Endodermal cell (in vitro differentiated cells): ENCODE measurements at regions not wholly inside any gene's neighbourhood (a gene's known extent, or its start where the extent isn't known, plus 50 kb on each side); places are given as distances from the start of the nearest gene placed in this dataset.

Experiments
- DNase-seq: peaks from one replicate; pipeline ENCODE4 v3.0.0-alpha.2; 2017
- H3K27ac ChIP-seq: 2 replicates; pipeline ENCODE4 v1.5.1; 2013; ENCODE audit warnings: mild to moderate bottlenecking, low read depth, low read length, moderate library complexity
- H3K27me3 ChIP-seq: 2 replicates; pipeline ENCODE4 v1.6.1; 2013; ENCODE audit warnings: mild to moderate bottlenecking, low read length, moderate library complexity; ENCODE audit not compliant: insufficient read depth, control insufficient read depth, poor library complexity, severe bottlenecking
- H3K36me3 ChIP-seq: 2 replicates; pipeline ENCODE4 v1.7.0; 2013; ENCODE audit warnings: mild to moderate bottlenecking, low read length, moderate library complexity; ENCODE audit not compliant: control insufficient read depth, insufficient read depth
- H3K4me1 ChIP-seq: one replicate; pipeline ENCODE4 v1.7.0; 2013; ENCODE audit warnings: low read length; ENCODE audit not compliant: control insufficient read depth, insufficient read depth
- H3K4me3 ChIP-seq: 2 replicates; pipeline ENCODE4 v1.5.1; 2013; ENCODE audit warnings: mild to moderate bottlenecking, low read length, moderate library complexity
- H3K9ac ChIP-seq: 2 replicates; pipeline ENCODE4 v1.6.1; 2013; ENCODE audit warnings: mild to moderate bottlenecking, low read length, moderate library complexity; ENCODE audit not compliant: poor library complexity, severe bottlenecking; ENCODE audit errors: extremely low read depth
- H3K9me3 ChIP-seq: 2 replicates; pipeline ENCODE4 v1.6.1; 2013; ENCODE audit warnings: mild to moderate bottlenecking, low read length, moderate library complexity; ENCODE audit not compliant: control insufficient read depth
- H3K27ac Mint-ChIP-seq: 2 replicates; pipeline ENCODE4 v1.8.0; 2020; ENCODE audit warnings: mixed read lengths
- H3K27me3 Mint-ChIP-seq: 2 replicates; pipeline ENCODE4 v1.8.0; 2021; ENCODE audit warnings: mild to moderate bottlenecking, mixed read lengths; ENCODE audit not compliant: insufficient read depth
- H3K36me3 Mint-ChIP-seq: 2 replicates; pipeline ENCODE4 v1.8.0; 2020; ENCODE audit warnings: low read depth, mixed read lengths
- H3K4me1 Mint-ChIP-seq: 2 replicates; pipeline ENCODE4 v1.8.0; 2020; ENCODE audit warnings: mixed read lengths
- H3K4me3 Mint-ChIP-seq: 2 replicates; pipeline ENCODE4 v1.8.0; 2020; ENCODE audit warnings: mild to moderate bottlenecking, moderate library complexity, mixed read lengths
- H3K9me3 Mint-ChIP-seq: 2 replicates; pipeline ENCODE4 v1.8.0; 2020; ENCODE audit warnings: mild to moderate bottlenecking, mixed read lengths
- WGBS, 2 experiments: methylation state at CpG; one replicate each; pipeline versions ENCODE4 v1.1.5 to v1.1.7; 2013; ENCODE audit warnings: missing lambda C conversion rate in 2 of 2, mixed read lengths in 1 of 2; ENCODE audit not compliant: insufficient coverage in 1 of 2, insufficient read length in 1 of 2; 5-methylcytosine and 5-hydroxymethylcytosine counted together
- TF ChIP-seq, protein P1 (sequence below): fragments of 200-600 bp; sonication (generic); conservative IDR thresholded peaks from 2 replicates; pipeline ENCODE4 v1.5.0; 2021; ENCODE audit warnings: antibody characterized with exemption, mild to moderate bottlenecking

- H3K36me3 ChIP-seq, result no peaks in the 10 kb centered on the region
- Mint-ChIP-seq H3K4me3 (no peak overlapping the region), H3K27ac (no peak overlapping the region), H3K9me3 (no peaks in the 10 kb centered on the region), H3K27me3 (peaks cover 4% of the 10 kb centered on the region), H3K36me3 (no peaks in the 10 kb centered on the region), H3K4me1 (no peaks in the 10 kb centered on the region)
- H3K9me3 ChIP-seq, result no peaks in the 10 kb centered on the region
- WGBS, 2 experiments, result 91 to 96% methylated on average over 3 to 5 of the region's 6 CpGs
- no peaks in the 10 kb centered on the region for H3K4me1 ChIP-seq
- no peaks in the 10 kb centered on the region for H3K27me3 ChIP-seq
- no peak for DNase-seq
- TF ChIP-seq, protein P1, sequence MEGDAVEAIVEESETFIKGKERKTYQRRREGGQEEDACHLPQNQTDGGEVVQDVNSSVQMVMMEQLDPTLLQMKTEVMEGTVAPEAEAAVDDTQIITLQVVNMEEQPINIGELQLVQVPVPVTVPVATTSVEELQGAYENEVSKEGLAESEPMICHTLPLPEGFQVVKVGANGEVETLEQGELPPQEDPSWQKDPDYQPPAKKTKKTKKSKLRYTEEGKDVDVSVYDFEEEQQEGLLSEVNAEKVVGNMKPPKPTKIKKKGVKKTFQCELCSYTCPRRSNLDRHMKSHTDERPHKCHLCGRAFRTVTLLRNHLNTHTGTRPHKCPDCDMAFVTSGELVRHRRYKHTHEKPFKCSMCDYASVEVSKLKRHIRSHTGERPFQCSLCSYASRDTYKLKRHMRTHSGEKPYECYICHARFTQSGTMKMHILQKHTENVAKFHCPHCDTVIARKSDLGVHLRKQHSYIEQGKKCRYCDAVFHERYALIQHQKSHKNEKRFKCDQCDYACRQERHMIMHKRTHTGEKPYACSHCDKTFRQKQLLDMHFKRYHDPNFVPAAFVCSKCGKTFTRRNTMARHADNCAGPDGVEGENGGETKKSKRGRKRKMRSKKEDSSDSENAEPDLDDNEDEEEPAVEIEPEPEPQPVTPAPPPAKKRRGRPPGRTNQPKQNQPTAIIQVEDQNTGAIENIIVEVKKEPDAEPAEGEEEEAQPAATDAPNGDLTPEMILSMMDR, result no peak
- no peak overlapping the region for H3K4me3 ChIP-seq
- H3K27ac ChIP-seq, result no peak overlapping the region
- no peak overlapping the region for H3K9ac ChIP-seq
Observed at GRCh38 chr2:64348386-64349130, 105.4 kb upstream of the LGALSL start.

DNA sequence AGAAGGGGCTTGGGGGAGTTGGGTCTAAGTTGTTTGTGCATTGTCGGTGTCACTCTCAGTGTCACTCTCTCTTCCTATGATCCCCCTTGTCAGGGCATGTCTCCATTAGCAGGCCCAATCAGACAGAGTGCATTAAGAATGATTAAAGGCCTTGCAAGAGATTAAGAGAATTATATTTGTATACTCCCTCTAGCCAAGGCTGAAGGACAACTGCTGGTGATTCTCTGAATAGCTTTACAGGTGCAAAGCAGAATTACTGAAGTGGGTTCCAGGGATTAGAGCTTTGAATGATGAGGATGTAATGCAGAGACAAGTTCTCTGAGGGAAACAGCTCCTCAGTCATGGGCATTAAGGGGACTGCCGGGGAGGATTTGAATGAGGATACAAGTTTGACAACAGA lies 104.8 kb upstream of the LGALSL start:
- Mint-ChIP-seq H3K4me3 (no peak overlapping the region), H3K27me3 (peaks cover 4% of the 10 kb centered on the region), H3K9me3 (no peaks in the 10 kb centered on the region), H3K36me3 (no peaks in the 10 kb centered on the region), H3K27ac (no peak overlapping the region), H3K4me1 (no peaks in the 10 kb centered on the region)
- no peaks in the 10 kb centered on the region for H3K4me1 ChIP-seq
- H3K9me3 ChIP-seq, result no peaks in the 10 kb centered on the region
- H3K4me3 ChIP-seq, result no peak overlapping the region
- TF ChIP-seq, protein P1, result no peak
- no peak for DNase-seq
- no peak overlapping the region for H3K27ac ChIP-seq
- no peaks in the 10 kb centered on the region for H3K27me3 ChIP-seq
- no peak overlapping the region for H3K9ac ChIP-seq
- WGBS, 2 experiments, result 80 to 96% methylated on average over 1 to 2 of the region's 2 CpGs
- H3K36me3 ChIP-seq, result no peaks in the 10 kb centered on the region

- H3K9me3 ChIP-seq, result no peaks in the 10 kb centered on the region
- TF ChIP-seq, protein P1, result no peak
- DNase-seq, result no peak
- Mint-ChIP-seq H3K4me3 (no peak overlapping the region), H3K4me1 (no peaks in the 10 kb centered on the region), H3K9me3 (no peaks in the 10 kb centered on the region), H3K27me3 (peaks cover 8% of the 10 kb centered on the region), H3K36me3 (no peaks in the 10 kb centered on the region), H3K27ac (no peak overlapping the region)
- no peak overlapping the region for H3K27ac ChIP-seq
- WGBS, 2 experiments, result 89 to 90% methylated on average over 2 of the region's 2 CpGs
- H3K4me3 ChIP-seq, result no peak overlapping the region
- no peak overlapping the region for H3K9ac ChIP-seq
- H3K4me1 ChIP-seq, result no peaks in the 10 kb centered on the region
- no peaks in the 10 kb centered on the region for H3K27me3 ChIP-seq
- no peaks in the 10 kb centered on the region for H3K36me3 ChIP-seq
Observed at GRCh38 chr2:64350996-64351395, 103.0 kb upstream of the LGALSL start.
